Colonic mucosa (tissue), 4 donors: ENCODE measurements at regions not wholly inside any gene's neighbourhood (a gene's known extent, or its start where the extent isn't known, plus 50 kb on each side); places are given as distances from the start of the nearest gene placed in this dataset.

ENCODE experiments used
- DNase-seq: peaks from one replicate; pipeline ENCODE4 v3.0.0-alpha.2; 2020
- H3K27ac ChIP-seq: fragments of 200-600 bp; one replicate; pipeline ENCODE4 v1.8.0; 2021
- H3K27me3 ChIP-seq: fragments of 200-600 bp; one replicate; pipeline ENCODE4 v1.8.0; 2021
- H3K36me3 ChIP-seq: fragments of 200-600 bp; one replicate; pipeline ENCODE4 v1.8.0; 2021
- H3K4me1 ChIP-seq: fragments of 200-600 bp; one replicate; pipeline ENCODE4 v1.8.0; 2021; ENCODE audit warnings: mild to moderate bottlenecking
- H3K4me3 ChIP-seq: fragments of 200-600 bp; one replicate; pipeline ENCODE4 v1.8.0; 2021
- H3K9ac ChIP-seq, 2 donors: one replicate each; pipeline ENCODE4 v1.7.0; 2013; ENCODE audit warnings: control low read depth in 2 of 2, low read depth in 2 of 2, low read length in 2 of 2
- H3K9me3 ChIP-seq: fragments of 200-600 bp; one replicate; pipeline ENCODE4 v1.8.0; 2021
- intact Hi-C: fragments of 100-400 bp; cut with DNase I; formaldehyde crosslinking; loops from one replicate; pipeline ENCODE4 v1.14.1; 2022
- TF ChIP-seq, protein P1 (sequence below): fragments of 200-600 bp; IDR thresholded peaks from one replicate; pipeline ENCODE4 v1.8.0; 2022; ENCODE audit warnings: antibody characterized with exemption, mild to moderate bottlenecking
- donor health status: healthy.
- donor health status: DM: no; HTN: no; CAD: no.
- donor health status: DM: no; HTN: no; CAD: no.

- Histone ChIP-seq H3K9ac (no peak overlapping the region), H3K4me1 (no peaks in the 10 kb centered on the region), H3K9me3 (no peaks in the 10 kb centered on the region), H3K36me3 (no peaks in the 10 kb centered on the region), H3K27me3 (no peaks in the 10 kb centered on the region), H3K27ac (no peak overlapping the region), H3K4me3 (no peak overlapping the region)
- intact Hi-C loops, result no loop called here
- TF ChIP-seq, protein P1, sequence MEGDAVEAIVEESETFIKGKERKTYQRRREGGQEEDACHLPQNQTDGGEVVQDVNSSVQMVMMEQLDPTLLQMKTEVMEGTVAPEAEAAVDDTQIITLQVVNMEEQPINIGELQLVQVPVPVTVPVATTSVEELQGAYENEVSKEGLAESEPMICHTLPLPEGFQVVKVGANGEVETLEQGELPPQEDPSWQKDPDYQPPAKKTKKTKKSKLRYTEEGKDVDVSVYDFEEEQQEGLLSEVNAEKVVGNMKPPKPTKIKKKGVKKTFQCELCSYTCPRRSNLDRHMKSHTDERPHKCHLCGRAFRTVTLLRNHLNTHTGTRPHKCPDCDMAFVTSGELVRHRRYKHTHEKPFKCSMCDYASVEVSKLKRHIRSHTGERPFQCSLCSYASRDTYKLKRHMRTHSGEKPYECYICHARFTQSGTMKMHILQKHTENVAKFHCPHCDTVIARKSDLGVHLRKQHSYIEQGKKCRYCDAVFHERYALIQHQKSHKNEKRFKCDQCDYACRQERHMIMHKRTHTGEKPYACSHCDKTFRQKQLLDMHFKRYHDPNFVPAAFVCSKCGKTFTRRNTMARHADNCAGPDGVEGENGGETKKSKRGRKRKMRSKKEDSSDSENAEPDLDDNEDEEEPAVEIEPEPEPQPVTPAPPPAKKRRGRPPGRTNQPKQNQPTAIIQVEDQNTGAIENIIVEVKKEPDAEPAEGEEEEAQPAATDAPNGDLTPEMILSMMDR, result no peak
- DNase-seq, result no peak
Measured at GRCh38 chr7:15805891-15806290, 119.4 kb upstream of the MEOX2 start.

- H3K4me3 ChIP-seq, result no peak overlapping the region
- no peaks in the 10 kb centered on the region for H3K36me3 ChIP-seq
- no peaks in the 10 kb centered on the region for H3K9me3 ChIP-seq
- DNase-seq, result no peak
- no peaks in the 10 kb centered on the region for H3K4me1 ChIP-seq
- intact Hi-C loops, result no loop called here
- no peak overlapping the region for H3K27ac ChIP-seq
- H3K9ac ChIP-seq, result no peak overlapping the region
- TF ChIP-seq, protein P1, result no peak
- no peaks in the 10 kb centered on the region for H3K27me3 ChIP-seq
Measured at GRCh38 chr7:15802425-15802824, 115.9 kb upstream of the MEOX2 start.

DNA sequence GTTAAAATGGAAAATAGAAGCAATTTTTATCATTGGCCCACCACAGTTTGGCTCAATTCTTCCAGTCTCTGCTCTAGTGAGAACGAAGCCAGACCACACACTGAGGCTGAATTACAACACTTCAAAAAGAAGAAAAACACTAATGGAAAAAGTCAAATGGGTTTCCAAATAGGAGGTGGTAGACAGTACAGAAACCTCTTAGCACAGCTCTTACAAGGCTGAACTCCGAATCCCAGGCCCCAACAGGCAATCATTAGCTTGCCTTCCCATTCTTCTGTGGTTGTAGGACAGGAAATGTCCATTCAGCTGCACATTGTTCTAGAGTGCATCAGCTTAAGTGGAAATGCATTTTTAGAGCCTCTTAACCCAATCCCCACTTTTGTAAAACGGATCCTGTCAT, 115.1 kb upstream of the MEOX2 start:
- Histone ChIP-seq H3K27ac (no peak overlapping the region), H3K27me3 (no peaks in the 10 kb centered on the region), H3K9ac (no peak overlapping the region), H3K4me3 (no peak overlapping the region), H3K36me3 (no peaks in the 10 kb centered on the region), H3K4me1 (no peaks in the 10 kb centered on the region), H3K9me3 (no peaks in the 10 kb centered on the region)
- TF ChIP-seq, protein P1, result no peak
- intact Hi-C loops, result no loop called here
- DNase-seq, result no peak

GRCh38 chr7:15801041-15801440, 114.6 kb upstream of the MEOX2 start:
- Histone ChIP-seq H3K4me3 (no peak overlapping the region), H3K9me3 (no peaks in the 10 kb centered on the region), H3K36me3 (no peaks in the 10 kb centered on the region), H3K27me3 (no peaks in the 10 kb centered on the region), H3K27ac (no peak overlapping the region), H3K4me1 (no peaks in the 10 kb centered on the region), H3K9ac (no peak overlapping the region)
- TF ChIP-seq, protein P1, result no peak
- intact Hi-C loops, result no loop called here
- DNase-seq, result no peak

DNA sequence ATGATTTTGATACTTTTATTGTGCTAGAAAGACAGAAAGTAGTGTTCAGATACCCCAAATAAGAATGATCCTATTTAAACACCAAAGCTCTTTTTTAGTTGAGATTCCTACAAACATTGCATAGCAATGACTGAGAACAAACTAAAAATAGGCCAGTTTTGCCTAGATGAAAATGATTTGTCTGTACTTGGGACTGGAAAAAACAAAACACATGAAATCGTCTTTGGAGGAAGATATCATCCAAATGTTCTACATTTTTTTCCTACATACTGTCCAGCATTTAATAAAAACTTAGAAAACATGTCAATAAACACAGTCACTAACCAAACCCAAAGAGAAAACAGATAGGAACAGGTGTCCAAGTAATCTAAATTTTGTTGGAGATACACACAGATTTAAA, 111.6 kb upstream of the MEOX2 start:
- Histone ChIP-seq H3K4me1 (no peaks in the 10 kb centered on the region), H3K9ac (no peak overlapping the region), H3K27me3 (no peaks in the 10 kb centered on the region), H3K9me3 (no peaks in the 10 kb centered on the region), H3K27ac (no peak overlapping the region), H3K36me3 (no peaks in the 10 kb centered on the region), H3K4me3 (no peak overlapping the region)
- TF ChIP-seq, protein P1, result no peak
- intact Hi-C loops, result no loop called here
- DNase-seq, result no peak

- intact Hi-C loops, result no loop called here
- TF ChIP-seq, protein P1, result no peak
- H3K4me3 ChIP-seq, result no peak overlapping the region
- no peaks in the 10 kb centered on the region for H3K36me3 ChIP-seq
- DNase-seq, result no peak
- H3K27ac ChIP-seq, result no peak overlapping the region
- H3K27me3 ChIP-seq, result no peaks in the 10 kb centered on the region
- no peaks in the 10 kb centered on the region for H3K4me1 ChIP-seq
- no peaks in the 10 kb centered on the region for H3K9me3 ChIP-seq
- no peak overlapping the region for H3K9ac ChIP-seq
Measured at GRCh38 chr7:15795393-15795792, 108.9 kb upstream of the MEOX2 start.
